ENCODE measurements at regions not wholly inside any gene's neighbourhood (a gene's known extent, or its start where the extent isn't known, plus 50 kb on each side); places are given as distances from the start of the nearest gene placed in this dataset.

GRCh38 chr4:12912896-12913418 is 571.2 kb downstream of the RAB28 start:
- Histone ChIP-seq H3K4me2 (ENCODE audit: low read depth, low read length) (no peak overlapping the region), H4K5ac (ENCODE audit: low read depth, low read length) (no peak overlapping the region), H3K27me3 (ENCODE audit: control insufficient read depth, insufficient read depth, low read length) (no peaks in the 10 kb centered on the region), H3K36me3 (ENCODE audit: control insufficient read depth, insufficient read depth, low read length) (no peaks in the 10 kb centered on the region), H3K4me1 (ENCODE audit: control insufficient read depth, insufficient read depth, low read length) (no peaks in the 10 kb centered on the region), H3K27ac (ENCODE audit: insufficient read depth, low read length) (no peak overlapping the region), H3K14ac (replicated peaks; ENCODE audit: low read depth, low read length) (no peak overlapping the region), H2BK15ac (ENCODE audit: low read depth, low read length) (no peak overlapping the region), H3K79me1 (ENCODE audit: low read depth in 1 of 2, low read length in 2 of 2) (no peaks in the 10 kb centered on the region), H2AFZ (replicated peaks; ENCODE audit: low read length, poor library complexity) (no peak overlapping the region), H2AK9ac (replicated peaks; ENCODE audit: low read depth, low read length, poor library complexity) (no peak overlapping the region), H3K9me1 (ENCODE audit: insufficient read depth, low read length) (no peaks in the 10 kb centered on the region), H3K23ac (ENCODE audit: low read depth, low read length) (no peak overlapping the region), H2BK5ac (ENCODE audit: low read depth, low read length, poor library complexity, severe bottlenecking) (no peak overlapping the region), H2BK120ac (ENCODE audit: low read depth, low read length) (no peak overlapping the region), H4K91ac (ENCODE audit: insufficient read depth, low read depth, low read length) (no peak overlapping the region), H4K8ac (ENCODE audit: low read depth in 2 of 2, low read length in 2 of 2) (no peak overlapping the region), H3K56ac (ENCODE audit: extremely low read depth, insufficient read depth, low read length) (no peak overlapping the region), H3K18ac (ENCODE audit: low read depth, low read length) (no peak overlapping the region), H4K20me1 (ENCODE audit: insufficient read depth, low read length) (no peaks in the 10 kb centered on the region), H3K9ac (ENCODE audit: low read depth, low read length) (no peak overlapping the region), H3K4me3 (ENCODE audit: insufficient read depth, low read depth, low read length) (no peak overlapping the region), H3K4ac (ENCODE audit: low read depth, low read length) (no peak overlapping the region), H2AK5ac (ENCODE audit: low read depth, low read length) (no peak overlapping the region), H2BK20ac (ENCODE audit: low read depth, low read length) (no peak overlapping the region), H3K9me3 (ENCODE audit: control insufficient read depth, insufficient read depth, low read length) (peaks cover 15% of the 10 kb centered on the region)
- WGBS, 2 experiments (ENCODE audit: extremely low coverage in 2 of 2, insufficient read length in 1 of 2) = 78% methylated on average over 1 of the region's 2 CpGs; no CpG with 5 or more reads in 1 of the 2 experiments
- no peak for TF ChIP-seq POLR2A (IDR thresholded peaks at IDR 0.05; ENCODE audit: low read depth, low read length)
- no peak for TF ChIP-seq FOS (IDR thresholded peaks at IDR 0.05; ENCODE audit: low read depth, low read length)
- TF ChIP-seq NFE2L2 (IDR thresholded peaks at IDR 0.05; ENCODE audit: low read depth, low read length) = no peak
- POLR2A ChIA-PET (ENCODE audit: unreplicated experiment) = no interaction called here
- DNase-seq (no peak), ATAC-seq (ENCODE audit: low read depth) (no peak)
- in situ Hi-C loops (cut with MboI; ENCODE audit: low sequenced_read_pairs) (no loop called here), dilution Hi-C loops (cut with HindIII; ENCODE audit: low sequenced_read_pairs, unreplicated experiment) (no loop called here), intact Hi-C loops (cut with micrococcal nuclease) (no loop called here)
- CTCF ChIA-PET = no interaction called here
- no TSS peak for BruUV-seq (replicated peaks)
